ES-I3 (cell line): ENCODE measurements at regions not wholly inside any gene's neighbourhood (a gene's known extent, or its start where the extent isn't known, plus 50 kb on each side); places are given as distances from the start of the nearest gene placed in this dataset.

Experiments
- H3K36me3 ChIP-seq: 2 replicates; pipeline ENCODE4 v1.6.1; 2013; ENCODE audit warnings: mild to moderate bottlenecking, low read length, control low read depth, moderate library complexity; ENCODE audit not compliant: insufficient read depth
- H3K4me1 ChIP-seq: 2 replicates; pipeline ENCODE4 v1.6.1; 2013; ENCODE audit warnings: mild to moderate bottlenecking, control low read depth, low read length; ENCODE audit not compliant: insufficient read depth
- H3K9ac ChIP-seq: 2 replicates; pipeline ENCODE4 v1.6.1; 2013; ENCODE audit warnings: low read depth, mild to moderate bottlenecking, low read length, moderate library complexity
- H3K9me3 ChIP-seq: 2 replicates; pipeline ENCODE4 v1.6.1; 2013; ENCODE audit warnings: mild to moderate bottlenecking, low read length, moderate library complexity; ENCODE audit not compliant: control insufficient read depth, insufficient read depth

DNA sequence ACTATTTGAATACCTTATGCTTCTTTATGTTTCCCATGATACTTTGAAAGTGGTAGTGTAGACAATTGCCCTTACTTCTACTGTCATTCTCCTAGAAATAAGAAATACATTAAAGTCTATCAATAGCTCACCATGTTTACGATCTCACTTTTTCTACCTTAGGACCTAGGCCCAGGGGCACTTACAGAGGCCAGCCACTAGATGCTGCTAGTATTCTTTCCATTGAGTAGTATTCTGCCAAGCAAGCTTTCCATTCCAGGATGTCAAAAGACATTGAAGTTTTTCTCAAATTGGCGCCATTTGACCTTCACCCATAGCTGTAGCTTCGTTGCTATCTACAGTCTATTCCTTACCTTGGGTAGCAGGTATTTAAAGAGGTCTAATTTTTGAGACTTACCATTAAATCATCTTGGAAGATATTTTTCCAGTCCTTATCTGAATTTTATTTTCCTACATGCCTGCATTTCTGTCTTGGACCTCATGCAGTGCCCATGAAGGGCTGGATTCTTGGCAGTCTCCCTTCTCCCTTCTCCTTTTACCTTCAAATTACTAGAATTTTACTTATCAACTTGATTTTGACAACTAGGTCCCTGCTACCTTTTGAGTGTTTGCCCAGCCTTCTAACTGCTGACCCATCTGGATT, 246.0 kb upstream of the NUDT12 start:
- Histone ChIP-seq H3K36me3 (no peaks in the 10 kb centered on the region), H3K9me3 (no peaks in the 10 kb centered on the region), H3K9ac (no peak overlapping the region), H3K4me1 (no peaks in the 10 kb centered on the region; the same call in 1 of the 2 replicates)

DNA sequence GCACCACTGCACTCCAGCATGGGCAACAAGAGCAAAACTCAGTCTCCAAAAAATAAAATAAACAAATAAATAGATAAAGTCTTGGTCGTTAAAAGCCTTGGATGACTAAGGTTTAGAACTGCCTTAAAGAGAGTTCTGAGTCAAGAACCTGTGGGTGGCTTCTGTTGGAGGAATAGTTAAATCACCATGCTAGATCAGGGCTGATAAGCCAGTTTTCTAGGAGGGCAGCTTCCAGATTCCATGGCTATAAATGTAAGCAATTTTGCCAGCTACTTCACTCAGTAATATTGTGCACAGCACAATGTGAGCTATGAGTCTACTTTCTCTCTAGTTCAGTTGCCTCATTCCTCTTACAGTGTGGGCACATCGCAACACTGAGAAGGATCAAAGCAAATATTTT, 242.1 kb upstream of the NUDT12 start:
- H3K4me1 ChIP-seq, result no peaks in the 10 kb centered on the region; the same call in 1 of the 2 replicates
- H3K9ac ChIP-seq, result no peak overlapping the region
- H3K9me3 ChIP-seq, result no peaks in the 10 kb centered on the region
- H3K36me3 ChIP-seq, result no peaks in the 10 kb centered on the region

DNA sequence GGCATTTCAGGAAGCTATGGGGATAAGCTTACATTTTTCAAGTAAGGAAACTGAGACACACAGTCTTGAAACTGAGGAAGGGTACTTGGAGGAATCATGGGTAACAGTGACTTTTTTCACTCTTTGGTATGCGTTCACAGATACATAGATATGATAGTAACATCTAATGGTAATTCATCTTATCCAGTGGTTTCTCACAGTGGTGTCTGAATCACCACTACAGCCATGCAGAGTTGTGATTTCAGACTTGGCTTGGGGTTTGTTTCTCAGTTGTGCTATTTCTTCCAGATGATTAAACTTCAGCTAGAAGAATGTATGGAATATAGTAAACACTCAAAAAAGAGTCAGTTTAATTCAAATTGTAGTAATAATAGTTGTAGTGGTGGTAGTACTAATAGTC, 239.1 kb upstream of the NUDT12 start:
- H3K9me3 ChIP-seq, result peaks cover 3% of the 10 kb centered on the region; the same call in 1 of the 2 replicates
- H3K4me1 ChIP-seq, result no peaks in the 10 kb centered on the region
- no peak overlapping the region for H3K9ac ChIP-seq
- H3K36me3 ChIP-seq, result no peaks in the 10 kb centered on the region

DNA sequence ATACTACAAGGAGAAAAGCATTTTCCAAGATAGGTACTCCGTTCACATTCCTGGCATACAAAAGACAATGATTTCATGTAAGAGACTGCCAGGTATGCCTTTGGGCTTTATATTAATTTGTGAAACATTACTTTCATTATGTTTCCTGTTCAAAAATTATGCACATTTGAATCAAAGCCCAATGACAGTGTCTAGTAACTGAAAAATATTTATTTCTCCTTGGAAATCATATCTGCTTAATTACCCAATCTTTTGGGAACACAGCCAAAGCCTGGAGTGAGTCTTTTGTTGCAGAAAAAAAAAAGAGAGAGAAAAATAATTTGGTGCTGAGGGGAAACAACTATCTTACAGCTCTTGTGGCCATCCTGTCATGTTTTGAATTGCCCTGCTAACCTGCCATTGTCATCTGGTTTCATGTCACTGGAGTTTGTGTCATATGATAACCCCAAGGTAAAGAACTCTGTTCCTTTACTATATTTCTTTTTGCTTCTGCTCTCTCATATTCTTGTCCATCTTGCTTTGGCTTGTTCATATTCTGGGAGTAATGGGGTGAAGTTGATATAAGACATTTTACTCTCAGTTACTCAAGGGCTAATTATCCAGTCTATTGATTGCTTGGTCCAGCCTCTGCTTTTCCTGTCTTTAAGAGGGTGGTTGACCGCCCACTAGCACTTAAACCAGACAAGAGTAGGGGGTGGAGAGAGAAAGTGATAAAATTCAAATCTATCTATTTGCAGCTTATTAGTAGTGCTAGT, 238.3 kb upstream of the NUDT12 start:
- Histone ChIP-seq H3K36me3 (no peaks in the 10 kb centered on the region), H3K4me1 (no peaks in the 10 kb centered on the region), H3K9ac (no peak overlapping the region), H3K9me3 (peaks cover 3% of the 10 kb centered on the region; the same call in 1 of the 2 replicates)

DNA sequence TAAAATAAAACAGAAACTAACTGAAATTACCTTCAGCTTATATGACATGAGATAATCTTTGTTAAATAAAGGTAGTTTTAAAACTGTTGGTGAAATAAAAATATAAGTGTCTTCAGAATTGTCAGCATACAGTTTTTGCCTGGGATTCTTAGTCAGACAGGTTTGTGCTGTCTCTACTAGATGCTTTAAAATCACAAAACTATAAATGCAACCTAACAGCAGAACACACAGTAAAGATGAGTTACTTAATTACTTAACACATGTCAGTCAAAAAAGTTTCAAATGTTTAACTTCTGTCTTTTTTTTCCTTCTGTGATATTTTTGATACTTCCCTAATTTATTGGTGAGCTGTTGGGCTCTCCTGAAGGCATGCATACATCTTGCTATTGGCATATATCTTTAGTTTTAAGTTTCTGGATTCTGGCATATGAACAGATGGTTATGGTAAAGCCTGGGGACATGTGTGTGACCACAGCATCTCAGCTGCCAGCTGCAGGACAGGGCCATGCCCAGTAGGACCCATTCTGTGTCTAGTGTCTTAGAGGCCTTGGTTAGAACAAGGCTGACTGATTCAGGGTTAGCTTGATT, 231.1 kb upstream of the NUDT12 start:
- H3K9ac ChIP-seq, result no peak overlapping the region
- no peaks in the 10 kb centered on the region for H3K4me1 ChIP-seq
- H3K9me3 ChIP-seq, result peaks cover 10% of the 10 kb centered on the region
- no peaks in the 10 kb centered on the region for H3K36me3 ChIP-seq

DNA sequence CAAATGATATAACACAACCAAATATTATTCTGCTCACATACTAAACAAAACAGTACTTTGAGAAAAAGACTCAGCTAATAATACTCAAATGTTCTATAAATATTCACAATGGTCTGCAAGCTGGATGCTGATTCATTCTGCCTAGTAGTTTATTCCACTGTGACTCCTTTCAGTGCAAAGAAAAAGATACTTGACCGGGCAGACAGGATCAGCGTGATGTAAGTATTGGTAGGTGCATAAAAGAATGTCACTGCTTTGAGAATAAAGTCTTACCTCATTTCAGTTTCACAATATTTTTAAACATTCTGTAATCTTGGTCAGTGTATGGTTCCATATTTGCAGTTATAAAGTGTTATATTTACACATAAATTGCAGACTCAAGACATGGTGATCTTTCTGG, 223.0 kb upstream of the NUDT12 start:
- Histone ChIP-seq H3K4me1 (no peaks in the 10 kb centered on the region), H3K9ac (no peak overlapping the region), H3K9me3 (no peaks in the 10 kb centered on the region; the same call in 1 of the 2 replicates), H3K36me3 (no peaks in the 10 kb centered on the region)

DNA sequence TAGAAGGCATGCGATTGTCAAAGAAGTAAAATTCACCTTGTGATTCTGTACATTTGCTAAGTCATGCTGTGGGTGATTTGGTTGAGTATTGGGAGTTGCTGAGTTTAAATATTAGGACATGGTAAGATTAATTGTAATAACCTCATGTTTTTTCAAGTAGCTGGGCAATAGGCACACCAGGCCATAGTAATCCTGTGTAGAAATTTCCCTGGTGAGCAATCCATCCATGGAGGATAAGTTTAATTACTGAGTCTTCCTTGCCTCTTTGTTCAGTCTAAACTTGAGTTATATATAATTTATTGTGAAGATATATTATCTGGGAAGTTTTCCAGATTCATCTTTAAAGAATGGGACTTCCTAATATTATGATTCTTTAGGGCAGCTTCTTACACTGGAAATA, 221.1 kb upstream of the NUDT12 start:
- H3K9me3 ChIP-seq, result no peaks in the 10 kb centered on the region
- no peaks in the 10 kb centered on the region for H3K4me1 ChIP-seq
- no peak overlapping the region for H3K9ac ChIP-seq
- H3K36me3 ChIP-seq, result no peaks in the 10 kb centered on the region

DNA sequence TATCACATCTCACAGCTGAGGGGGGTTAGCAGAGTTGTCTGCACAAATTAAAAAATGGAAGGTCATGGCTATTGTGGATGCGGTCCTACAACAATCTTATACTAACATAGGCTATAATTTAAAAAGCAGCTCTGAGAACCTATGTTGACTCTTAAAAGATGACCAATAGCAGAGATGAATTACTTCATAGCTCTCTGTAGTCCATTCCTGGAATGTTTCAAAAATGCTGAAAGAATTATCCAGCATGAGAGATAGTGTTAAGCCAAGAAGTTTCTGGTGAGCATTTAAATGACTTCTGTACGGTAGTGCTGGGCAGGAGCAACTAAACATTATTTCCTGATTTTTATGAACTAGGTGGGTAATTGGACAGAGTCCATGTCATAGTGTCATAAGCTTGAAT, 218.2 kb upstream of the NUDT12 start:
- H3K36me3 ChIP-seq, result no peaks in the 10 kb centered on the region
- no peak overlapping the region for H3K9ac ChIP-seq
- H3K4me1 ChIP-seq, result no peaks in the 10 kb centered on the region
- no peaks in the 10 kb centered on the region for H3K9me3 ChIP-seq

DNA sequence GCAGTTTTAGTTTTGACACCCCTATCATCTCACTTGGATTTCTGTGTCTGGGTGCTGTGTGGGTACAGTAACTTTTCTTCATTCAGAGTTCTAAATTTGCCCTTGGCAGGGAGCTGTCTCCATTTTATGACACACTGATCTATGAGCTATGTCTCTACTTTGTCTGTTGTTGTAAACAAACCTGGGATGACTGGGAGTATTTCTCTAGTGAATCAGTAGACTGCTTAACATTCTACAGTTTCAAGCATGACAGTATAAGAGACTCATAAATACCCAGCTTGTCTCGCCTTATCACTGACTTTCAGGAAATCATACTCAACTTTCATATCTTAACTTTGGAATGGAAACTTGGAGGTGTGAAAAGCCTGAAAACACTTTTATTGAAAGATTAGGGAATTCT, 212.1 kb upstream of the NUDT12 start:
- peaks cover 7% of the 10 kb centered on the region; the same call in 1 of the 2 replicates for H3K9me3 ChIP-seq
- no peaks in the 10 kb centered on the region for H3K4me1 ChIP-seq
- H3K9ac ChIP-seq, result no peak overlapping the region
- no peaks in the 10 kb centered on the region for H3K36me3 ChIP-seq

DNA sequence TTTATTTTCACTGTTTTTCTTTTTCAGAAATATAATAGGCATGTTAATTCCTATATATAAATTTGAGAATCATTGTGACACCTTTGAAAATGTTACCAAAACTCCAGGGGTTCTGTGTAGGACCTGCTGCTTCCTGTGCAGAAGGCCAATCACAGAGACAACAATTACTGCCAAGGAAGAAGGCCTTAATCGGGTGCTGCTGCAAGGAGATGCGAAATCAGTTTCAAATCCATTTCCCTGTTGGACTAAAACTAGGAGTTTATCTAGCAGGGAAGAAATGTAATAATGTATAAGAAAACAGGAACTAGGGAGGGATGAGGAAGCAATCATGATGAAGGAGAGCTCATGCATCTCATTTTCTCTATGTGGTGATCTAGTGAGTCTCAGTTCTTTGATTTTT, 209.7 kb upstream of the NUDT12 start:
- Histone ChIP-seq H3K9ac (no peak overlapping the region), H3K4me1 (no peaks in the 10 kb centered on the region), H3K36me3 (no peaks in the 10 kb centered on the region), H3K9me3 (peaks cover 7% of the 10 kb centered on the region; the same call in 1 of the 2 replicates)

DNA sequence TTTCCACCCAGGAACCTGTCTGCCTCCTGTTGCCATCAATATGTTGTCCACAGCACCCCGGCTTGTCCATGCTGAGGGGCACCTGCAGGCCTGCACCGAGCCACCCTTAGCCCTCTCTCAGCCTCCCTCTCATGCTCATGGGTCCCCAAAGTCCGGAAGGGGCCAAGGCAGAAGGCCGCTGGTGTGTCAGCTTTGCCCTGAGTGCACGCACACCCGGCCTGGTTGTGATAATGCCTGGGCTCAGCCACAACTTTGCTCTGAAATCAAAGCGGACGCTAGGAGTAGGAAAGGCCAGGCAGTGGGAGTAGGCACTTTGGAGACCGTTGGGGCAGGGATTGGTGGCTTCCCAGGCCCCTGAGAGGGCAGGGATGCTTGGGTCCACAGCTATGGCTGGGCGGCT, 201.8 kb upstream of the NUDT12 start:
- H3K4me1 ChIP-seq, result no peaks in the 10 kb centered on the region
- H3K9me3 ChIP-seq, result no peaks in the 10 kb centered on the region
- H3K9ac ChIP-seq, result no peak overlapping the region
- H3K36me3 ChIP-seq, result no peaks in the 10 kb centered on the region

DNA sequence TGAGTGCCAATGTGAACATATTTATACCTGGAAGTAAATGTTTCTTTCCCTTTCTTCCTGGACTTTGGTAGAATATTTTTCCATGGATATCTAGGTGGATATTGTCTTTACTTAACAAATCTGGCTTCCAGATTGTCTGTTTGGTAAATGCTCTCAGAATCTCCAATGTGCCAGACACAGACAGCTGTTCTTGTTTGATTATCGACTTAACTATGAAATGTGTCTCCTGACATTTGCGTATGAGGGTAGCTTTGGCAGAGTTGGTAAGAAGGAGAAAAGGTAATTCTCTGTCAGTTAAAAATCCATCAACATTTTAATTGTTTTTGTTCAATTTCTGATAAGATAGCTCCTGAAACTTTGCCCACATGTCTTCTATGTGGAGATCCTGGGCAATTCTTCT, 196.4 kb upstream of the NUDT12 start:
- Histone ChIP-seq H3K36me3 (no peaks in the 10 kb centered on the region), H3K4me1 (no peaks in the 10 kb centered on the region), H3K9ac (no peak overlapping the region), H3K9me3 (no peaks in the 10 kb centered on the region)

DNA sequence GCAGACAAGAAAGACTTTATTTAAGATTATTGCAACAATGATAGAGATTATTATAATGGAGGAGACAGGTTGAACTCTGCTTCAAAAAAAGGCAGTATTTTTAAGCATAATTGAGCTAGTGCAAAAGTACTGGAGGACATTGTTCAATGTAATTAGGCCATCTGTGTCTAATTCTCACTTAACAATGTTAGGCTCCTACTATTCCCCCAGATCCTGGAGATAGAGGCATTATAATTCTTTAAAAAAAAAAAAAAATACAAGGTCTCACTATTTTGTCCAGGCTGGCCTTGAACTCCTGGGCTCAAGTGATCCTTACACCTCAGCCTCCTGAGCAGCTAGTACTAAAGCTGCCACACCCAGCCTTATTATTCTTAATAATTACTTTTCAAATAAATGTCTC, 193.4 kb upstream of the NUDT12 start:
- Histone ChIP-seq H3K36me3 (no peaks in the 10 kb centered on the region), H3K4me1 (no peaks in the 10 kb centered on the region), H3K9me3 (no peaks in the 10 kb centered on the region), H3K9ac (no peak overlapping the region)

DNA sequence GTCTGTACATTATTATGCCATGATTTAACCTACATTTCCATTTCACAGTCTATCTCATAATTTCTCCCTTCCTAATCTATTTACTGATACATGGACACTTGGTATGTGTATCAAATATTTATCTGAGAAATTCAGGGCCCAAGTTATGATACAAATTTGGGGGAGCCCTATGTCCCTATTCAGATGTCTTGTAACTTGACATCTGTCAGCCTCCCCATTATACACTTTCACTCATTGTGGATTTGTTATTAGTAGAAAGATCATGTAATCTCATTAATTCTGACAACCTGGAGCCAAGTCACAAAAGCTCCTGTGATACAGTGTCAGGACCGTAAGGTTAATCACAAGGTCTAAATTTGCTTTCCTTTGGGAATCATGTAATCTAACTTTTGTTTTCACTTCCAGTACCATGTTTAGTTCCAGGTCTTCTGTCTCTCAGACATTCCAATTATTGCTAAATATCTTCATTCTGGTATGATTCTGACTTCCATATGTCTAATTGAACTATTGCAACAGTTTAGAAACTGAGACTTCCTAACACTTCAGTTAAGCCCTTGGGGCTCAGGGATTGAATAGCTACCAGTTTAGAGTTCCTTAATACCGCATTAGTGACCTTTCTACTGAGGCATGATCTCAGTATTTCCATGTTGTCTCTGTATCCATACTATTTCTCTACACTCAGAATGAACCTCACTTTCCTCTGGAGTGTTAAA, 182.9 kb upstream of the NUDT12 start:
- no peaks in the 10 kb centered on the region for H3K9me3 ChIP-seq
- H3K36me3 ChIP-seq, result no peaks in the 10 kb centered on the region
- H3K9ac ChIP-seq, result no peak overlapping the region
- H3K4me1 ChIP-seq, result no peaks in the 10 kb centered on the region
